ENCODE measurements at regions not wholly inside any gene's neighbourhood (a gene's known extent, or its start where the extent isn't known, plus 50 kb on each side); places are given as distances from the start of the nearest gene placed in this dataset.

- TF ChIP-seq CTCF (conservative IDR thresholded peaks at IDR 0.05): no peak
- H3K27ac ChIP-seq: no peak overlapping the region
Observed at GRCh38 chr10:28160866-28161405, 141.9 kb downstream of the MPP7 start.

DNA sequence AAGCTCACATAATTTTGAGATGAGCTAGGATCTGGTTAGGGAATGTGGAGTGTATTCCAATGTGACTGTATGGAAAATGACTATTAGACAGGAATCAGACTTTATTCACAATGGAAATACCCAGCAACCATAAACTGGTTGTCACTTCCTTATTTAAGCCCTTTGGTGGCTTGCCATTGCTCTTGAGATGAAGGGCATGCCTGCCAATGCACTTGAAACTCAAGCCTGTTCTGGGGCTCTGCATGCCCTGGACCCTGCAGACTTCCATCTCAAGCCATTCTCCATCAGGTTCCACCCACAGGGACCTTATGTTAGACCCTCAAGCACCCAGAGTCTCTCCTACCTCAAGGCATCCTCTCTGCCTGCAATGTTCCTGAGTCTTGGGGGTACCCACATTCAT is 145.5 kb downstream of the MPP7 start:
- H3K27ac ChIP-seq: no peak overlapping the region

GRCh38 chr10:28155726-28156125 is 147.1 kb downstream of the MPP7 start:
- no peak overlapping the region for H3K27ac ChIP-seq
- TF ChIP-seq CTCF (conservative IDR thresholded peaks at IDR 0.05): no peak

More for the DNA sequence above, 145.5 kb downstream of the MPP7 start:
- no peak for TF ChIP-seq CTCF (conservative IDR thresholded peaks at IDR 0.05)

- TF ChIP-seq CTCF (conservative IDR thresholded peaks at IDR 0.05): no peak
- no peak overlapping the region for H3K27ac ChIP-seq
Observed at GRCh38 chr10:28151636-28152035, 151.2 kb downstream of the MPP7 start.

- no peak overlapping the region for H3K27ac ChIP-seq
- TF ChIP-seq CTCF (conservative IDR thresholded peaks at IDR 0.05): no peak
Observed at GRCh38 chr10:28149746-28150145, 150.9 kb upstream of the ODAD2 start.

DNA sequence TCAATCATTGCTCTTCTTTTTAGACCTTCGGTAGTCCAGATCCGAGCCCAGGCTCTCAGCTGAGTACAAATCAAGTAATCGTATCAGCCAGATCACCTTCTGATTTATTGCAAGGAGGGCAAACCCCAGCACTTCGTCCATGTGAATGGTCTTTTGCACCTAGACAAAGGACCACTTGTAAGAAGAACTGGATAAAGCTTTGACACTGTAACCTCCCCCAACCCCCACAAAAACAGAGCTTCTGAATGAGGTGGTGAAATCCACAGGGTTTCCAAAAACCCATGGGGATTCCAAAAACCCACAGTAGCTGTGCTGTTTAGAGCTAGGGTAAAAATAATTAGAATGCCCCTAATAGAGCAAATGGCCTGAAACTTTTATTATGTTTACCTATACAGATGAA is 148.8 kb upstream of the ODAD2 start:
- TF ChIP-seq CTCF (conservative IDR thresholded peaks at IDR 0.05): no peak
- no peak overlapping the region for H3K27ac ChIP-seq

- no peak for TF ChIP-seq CTCF (conservative IDR thresholded peaks at IDR 0.05)
- H3K27ac ChIP-seq: no peak overlapping the region
Observed at GRCh38 chr10:28139138-28139537, 140.3 kb upstream of the ODAD2 start.
